Esophagus muscularis mucosa (tissue), 4 donors: ENCODE measurements at regions not wholly inside any gene's neighbourhood (a gene's known extent, or its start where the extent isn't known, plus 50 kb on each side); places are given as distances from the start of the nearest gene placed in this dataset.

Experiments used
- DNase-seq: peaks from one replicate; pipeline ENCODE4 v3.0.0-alpha.2; 2017; ENCODE audit errors: extremely low spot score
- H3K27ac ChIP-seq, 4 donors: fragments of 200-600 bp; sonication (generic); replicated peaks in 1 of 4; 1 replicate in 3 of 4; 2 replicates in 1 of 4; pipeline ENCODE4 v1.5.1; 2016 to 2019; ENCODE audit warnings: mild to moderate bottlenecking in 1 of 4
- H3K27me3 ChIP-seq, 4 donors: fragments of 200-600 bp; sonication (generic); one replicate each; pipeline versions ENCODE4 v1.5.1 to v1.6.0; 2016 to 2019
- H3K36me3 ChIP-seq, 4 donors: fragments of 200-600 bp; sonication (generic); one replicate each; pipeline ENCODE4 v1.5.1; 2016 to 2019
- H3K4me1 ChIP-seq, 4 donors: fragments of 200-600 bp; sonication (generic); one replicate each; pipeline ENCODE4 v1.5.1; 2016 to 2019
- H3K4me3 ChIP-seq, 4 donors: fragments of 200-600 bp; sonication (generic); 1 replicate in 2 of 4; 2 replicates in 2 of 4; pipeline ENCODE4 v1.5.1; 2016 to 2019; ENCODE audit warnings: mild to moderate bottlenecking in 4 of 4, moderate library complexity in 1 of 4
- H3K9me3 ChIP-seq, 4 donors: fragments of 200-600 bp; sonication (generic); 1 replicate in 3 of 4; 2 replicates in 1 of 4; pipeline ENCODE4 v1.5.1; 2016 to 2019
- EP300 ChIP-seq: sonication (generic); formaldehyde crosslinking; IDR thresholded peaks from one replicate; pipeline ENCODE4 v1.6.1; 2017; ENCODE audit warnings: antibody characterized with exemption
- POLR2A ChIP-seq: fragments of 450-650 bp; IDR thresholded peaks from one replicate; pipeline ENCODE4 v1.6.1; 2017; ENCODE audit warnings: antibody characterized with exemption, moderate library complexity, mild to moderate bottlenecking, low read depth
- POLR2AphosphoS5 ChIP-seq, 2 donors: sonication (generic); formaldehyde crosslinking; IDR thresholded peaks; one replicate each; pipeline ENCODE4 v1.6.1; 2017; ENCODE audit warnings: antibody characterized with exemption in 2 of 2
- WGBS: methylation state at CpG from one replicate; pipeline ENCODE4 v1.1.5; 2018; 5-methylcytosine and 5-hydroxymethylcytosine counted together
- intact Hi-C: fragments of 100-400 bp; cut with DNase I; formaldehyde crosslinking; loops from one replicate; pipeline ENCODE4 v1.15.1; 2023
- TF ChIP-seq, protein P1 (sequence below), 3 experiments: fragments of 200-600 bp in 2 of 3; fragments of 450-650 bp in 1 of 3; sonication (generic) in 2 of 3; IDR thresholded peaks; one replicate each; pipeline ENCODE4 v1.5.1; 2017 to 2019; ENCODE audit warnings: antibody characterized with exemption in 3 of 3, mild to moderate bottlenecking in 2 of 3, moderate library complexity in 1 of 3

DNA sequence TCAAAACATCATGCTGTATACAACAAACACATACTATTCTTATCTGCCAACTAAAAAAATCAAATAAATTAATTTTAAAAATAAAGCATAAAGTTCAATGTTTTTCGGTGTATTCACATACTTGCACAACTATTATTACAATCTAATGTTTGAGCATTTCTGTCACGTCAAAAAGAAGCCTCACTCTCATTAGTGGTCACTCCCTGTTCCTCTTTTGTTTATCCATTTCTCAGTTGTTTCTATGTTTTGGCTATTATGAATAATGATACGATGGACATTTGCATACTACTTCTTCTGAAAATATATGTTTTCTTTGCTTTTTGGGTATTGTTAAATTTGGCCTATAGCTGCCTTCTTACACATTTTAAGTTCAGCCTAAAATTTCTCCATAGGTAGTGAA, 773.0 kb upstream of the HS6ST1 start:
- no peak for DNase-seq
- no peaks in the 10 kb centered on the region for H3K36me3 ChIP-seq
- H3K9me3 ChIP-seq: no peaks in the 10 kb centered on the region
- no peaks in the 10 kb centered on the region for H3K27me3 ChIP-seq
- no peaks in the 10 kb centered on the region for H3K4me1 ChIP-seq
- intact Hi-C loops: no loop called here
- no peak for TF ChIP-seq EP300
- TF ChIP-seq, protein P1, sequence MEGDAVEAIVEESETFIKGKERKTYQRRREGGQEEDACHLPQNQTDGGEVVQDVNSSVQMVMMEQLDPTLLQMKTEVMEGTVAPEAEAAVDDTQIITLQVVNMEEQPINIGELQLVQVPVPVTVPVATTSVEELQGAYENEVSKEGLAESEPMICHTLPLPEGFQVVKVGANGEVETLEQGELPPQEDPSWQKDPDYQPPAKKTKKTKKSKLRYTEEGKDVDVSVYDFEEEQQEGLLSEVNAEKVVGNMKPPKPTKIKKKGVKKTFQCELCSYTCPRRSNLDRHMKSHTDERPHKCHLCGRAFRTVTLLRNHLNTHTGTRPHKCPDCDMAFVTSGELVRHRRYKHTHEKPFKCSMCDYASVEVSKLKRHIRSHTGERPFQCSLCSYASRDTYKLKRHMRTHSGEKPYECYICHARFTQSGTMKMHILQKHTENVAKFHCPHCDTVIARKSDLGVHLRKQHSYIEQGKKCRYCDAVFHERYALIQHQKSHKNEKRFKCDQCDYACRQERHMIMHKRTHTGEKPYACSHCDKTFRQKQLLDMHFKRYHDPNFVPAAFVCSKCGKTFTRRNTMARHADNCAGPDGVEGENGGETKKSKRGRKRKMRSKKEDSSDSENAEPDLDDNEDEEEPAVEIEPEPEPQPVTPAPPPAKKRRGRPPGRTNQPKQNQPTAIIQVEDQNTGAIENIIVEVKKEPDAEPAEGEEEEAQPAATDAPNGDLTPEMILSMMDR (IDR thresholded peaks at IDR 0.05): no peak
- no peak for TF ChIP-seq POLR2AphosphoS5 (IDR thresholded peaks at IDR 0.05)
- TF ChIP-seq POLR2A: no peak
- no peak overlapping the region for H3K27ac ChIP-seq
- WGBS: 90% methylated on average over 3 of the region's 3 CpGs
- H3K4me3 ChIP-seq: no peak overlapping the region

DNA sequence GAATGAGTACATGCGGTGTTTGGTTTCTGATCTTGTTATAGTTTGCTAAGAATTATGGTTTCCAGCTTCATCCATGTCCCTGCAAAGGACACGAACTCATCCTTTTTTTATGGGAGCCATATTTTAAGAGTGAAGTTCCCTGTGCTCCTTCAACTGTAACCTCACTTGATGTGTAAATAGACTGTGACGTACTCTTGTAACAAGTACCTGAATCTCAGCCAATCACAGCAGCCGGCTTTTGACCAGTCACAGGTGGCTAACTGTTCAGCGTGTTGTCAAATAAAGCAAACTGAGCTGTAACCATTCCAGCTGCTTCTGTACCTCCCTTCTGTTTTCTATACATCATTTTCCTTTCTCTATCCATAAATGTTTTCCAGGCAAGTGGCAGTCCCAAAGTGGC, 774.3 kb upstream of the HS6ST1 start:
- Histone ChIP-seq H3K27me3 (no peaks in the 10 kb centered on the region), H3K27ac (no peak overlapping the region), H3K4me3 (no peak overlapping the region), H3K9me3 (no peaks in the 10 kb centered on the region), H3K36me3 (no peaks in the 10 kb centered on the region), H3K4me1 (no peaks in the 10 kb centered on the region)
- 64% methylated on average over 5 of the region's 5 CpGs for WGBS
- DNase-seq: no peak
- intact Hi-C loops: no loop called here
- TF ChIP-seq POLR2A (no peak), EP300 (no peak), POLR2AphosphoS5 (IDR thresholded peaks at IDR 0.05) (no peak)
- TF ChIP-seq, protein P1 (IDR thresholded peaks at IDR 0.05): no peak

DNA sequence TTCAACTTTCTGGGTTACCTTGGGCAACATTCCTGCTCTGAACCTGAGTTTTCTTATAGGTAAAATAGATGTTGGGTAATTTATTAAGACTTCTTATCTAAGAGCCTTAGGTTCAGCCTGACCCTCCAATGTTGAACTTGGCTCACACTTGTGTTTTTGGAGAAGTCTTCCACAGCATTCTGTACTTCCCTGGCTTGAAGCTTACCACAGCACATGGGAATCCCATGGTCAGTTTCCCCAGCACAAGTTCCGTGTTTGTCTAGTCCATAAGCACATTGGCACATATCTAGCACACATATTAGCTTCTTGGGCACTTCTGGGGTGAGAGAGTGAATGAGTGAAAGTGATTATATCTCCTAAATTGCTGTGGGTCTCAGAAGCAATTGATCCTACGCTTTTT, 782.5 kb upstream of the HS6ST1 start:
- Histone ChIP-seq H3K4me1 (no peaks in the 10 kb centered on the region), H3K4me3 (no peak overlapping the region), H3K36me3 (no peaks in the 10 kb centered on the region), H3K9me3 (no peaks in the 10 kb centered on the region), H3K27me3 (no peaks in the 10 kb centered on the region), H3K27ac (no peak overlapping the region)
- intact Hi-C loops: no loop called here
- WGBS: 88% methylated on average over 2 of the region's 2 CpGs
- no peak for TF ChIP-seq EP300
- no peak for TF ChIP-seq POLR2A
- TF ChIP-seq, protein P1 (IDR thresholded peaks at IDR 0.05): no peak
- no peak for TF ChIP-seq POLR2AphosphoS5 (IDR thresholded peaks at IDR 0.05)
- DNase-seq: no peak

DNA sequence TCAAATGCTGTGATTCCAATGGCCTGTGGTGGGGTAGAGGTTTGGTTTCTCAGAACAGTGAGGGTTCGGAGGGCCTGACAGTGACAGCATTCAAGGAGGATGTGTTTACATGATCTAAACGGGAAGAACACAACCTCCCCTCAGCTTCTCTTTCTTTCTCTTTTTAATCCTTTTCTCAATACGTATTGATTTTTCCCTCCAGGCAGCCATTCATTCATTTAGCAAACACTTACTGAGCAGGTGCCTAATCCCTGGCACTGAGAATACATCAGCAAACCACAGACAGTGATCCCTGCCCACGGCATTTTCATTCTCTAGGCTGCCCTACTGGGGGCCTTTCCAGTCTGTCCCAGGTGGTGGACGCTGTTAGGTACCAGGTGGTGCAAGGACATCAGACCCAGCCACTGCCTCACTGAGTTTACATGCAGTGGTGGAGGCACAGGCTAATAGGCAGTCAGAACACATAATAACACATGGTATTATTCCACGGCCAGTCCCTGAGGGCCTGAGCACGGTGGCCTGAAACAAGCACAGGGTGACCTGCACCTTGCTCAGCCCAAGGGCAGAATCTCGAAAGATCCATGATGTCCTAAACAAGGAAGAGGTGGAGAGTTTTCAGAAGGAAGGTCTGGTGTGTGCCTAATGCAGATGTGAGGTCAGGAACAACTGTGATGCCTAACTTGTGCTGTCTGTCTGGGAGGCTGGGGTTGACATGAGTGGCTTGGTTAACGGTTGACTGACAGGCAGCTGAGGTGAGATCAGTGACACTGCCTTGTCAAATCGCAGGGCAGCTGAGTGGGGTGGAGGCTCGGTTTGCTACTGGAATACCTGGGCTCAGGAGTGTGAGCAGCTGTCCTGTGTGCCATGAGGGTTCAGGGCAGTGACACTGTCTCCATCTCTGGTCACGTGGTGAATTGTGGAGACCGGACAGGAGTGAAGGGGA, 785.5 kb upstream of the HS6ST1 start:
- Histone ChIP-seq H3K36me3 (no peaks in the 10 kb centered on the region), H3K4me3 (no peak overlapping the region), H3K27me3 (no peaks in the 10 kb centered on the region), H3K9me3 (no peaks in the 10 kb centered on the region), H3K27ac (no peak overlapping the region), H3K4me1 (no peaks in the 10 kb centered on the region)
- intact Hi-C loops: no loop called here
- WGBS: 83% methylated on average over 11 of the region's 13 CpGs
- DNase-seq: no peak
- TF ChIP-seq POLR2A (no peak), POLR2AphosphoS5 (IDR thresholded peaks at IDR 0.05) (no peak), EP300 (no peak)
- TF ChIP-seq, protein P1 (IDR thresholded peaks at IDR 0.05): no peak

DNA sequence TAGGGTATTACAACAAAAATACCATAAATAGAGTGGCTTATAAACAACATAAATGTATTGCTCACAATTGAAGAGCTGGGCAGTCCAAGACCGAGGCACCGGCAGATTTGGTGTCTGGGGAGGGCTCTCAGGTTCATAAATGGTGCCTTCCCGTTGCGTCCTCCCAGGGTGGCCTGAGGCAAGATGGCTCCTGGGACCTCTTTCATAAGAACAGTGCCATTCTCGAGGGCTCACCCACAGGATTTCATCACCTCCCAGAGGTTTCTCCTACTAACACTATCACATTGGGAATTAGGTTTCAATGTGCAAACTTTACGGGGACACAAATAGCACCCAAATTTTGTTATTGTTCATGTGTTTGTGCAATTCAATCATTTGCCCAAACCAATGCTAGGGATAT, 793.5 kb upstream of the HS6ST1 start:
- Histone ChIP-seq H3K4me3 (no peak overlapping the region), H3K27me3 (no peaks in the 10 kb centered on the region), H3K36me3 (no peaks in the 10 kb centered on the region), H3K4me1 (no peaks in the 10 kb centered on the region), H3K27ac (no peak overlapping the region), H3K9me3 (no peaks in the 10 kb centered on the region)
- no peak for TF ChIP-seq POLR2A
- TF ChIP-seq EP300: no peak
- no peak for TF ChIP-seq POLR2AphosphoS5 (IDR thresholded peaks at IDR 0.05)
- TF ChIP-seq, protein P1 (IDR thresholded peaks at IDR 0.05): no peak
- 88% methylated on average over 6 of the region's 6 CpGs for WGBS
- no peak for DNase-seq
- intact Hi-C loops: no loop called here
